GM12875 (cell line): ENCODE measurements at regions not wholly inside any gene's neighbourhood (a gene's known extent, or its start where the extent isn't known, plus 50 kb on each side); places are given as distances from the start of the nearest gene placed in this dataset.
A peak's percentile ranks its signal among the peaks of the same experiment; 100 is the strongest.

Experiments used
- H3K4me3 ChIP-seq: one replicate; pipeline ENCODE4 v1.5.1; 2011; ENCODE audit warnings: low read depth, low read length, control low read depth
- TF ChIP-seq, protein P1 (sequence below): IDR thresholded peaks from 2 replicates; pipeline ENCODE4 v1.5.1; 2011; ENCODE audit warnings: low read depth, mild to moderate bottlenecking, control low read depth, inconsistent platforms, low read length, moderate library complexity, borderline replicate concordance; ENCODE audit not compliant: insufficient read depth

- H3K4me3 ChIP-seq, result no peak overlapping the region
- TF ChIP-seq, protein P1, sequence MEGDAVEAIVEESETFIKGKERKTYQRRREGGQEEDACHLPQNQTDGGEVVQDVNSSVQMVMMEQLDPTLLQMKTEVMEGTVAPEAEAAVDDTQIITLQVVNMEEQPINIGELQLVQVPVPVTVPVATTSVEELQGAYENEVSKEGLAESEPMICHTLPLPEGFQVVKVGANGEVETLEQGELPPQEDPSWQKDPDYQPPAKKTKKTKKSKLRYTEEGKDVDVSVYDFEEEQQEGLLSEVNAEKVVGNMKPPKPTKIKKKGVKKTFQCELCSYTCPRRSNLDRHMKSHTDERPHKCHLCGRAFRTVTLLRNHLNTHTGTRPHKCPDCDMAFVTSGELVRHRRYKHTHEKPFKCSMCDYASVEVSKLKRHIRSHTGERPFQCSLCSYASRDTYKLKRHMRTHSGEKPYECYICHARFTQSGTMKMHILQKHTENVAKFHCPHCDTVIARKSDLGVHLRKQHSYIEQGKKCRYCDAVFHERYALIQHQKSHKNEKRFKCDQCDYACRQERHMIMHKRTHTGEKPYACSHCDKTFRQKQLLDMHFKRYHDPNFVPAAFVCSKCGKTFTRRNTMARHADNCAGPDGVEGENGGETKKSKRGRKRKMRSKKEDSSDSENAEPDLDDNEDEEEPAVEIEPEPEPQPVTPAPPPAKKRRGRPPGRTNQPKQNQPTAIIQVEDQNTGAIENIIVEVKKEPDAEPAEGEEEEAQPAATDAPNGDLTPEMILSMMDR, result no peak
Observed at GRCh38 chr11:120017582-120018150, 120.2 kb downstream of the TRIM29 start.

DNA sequence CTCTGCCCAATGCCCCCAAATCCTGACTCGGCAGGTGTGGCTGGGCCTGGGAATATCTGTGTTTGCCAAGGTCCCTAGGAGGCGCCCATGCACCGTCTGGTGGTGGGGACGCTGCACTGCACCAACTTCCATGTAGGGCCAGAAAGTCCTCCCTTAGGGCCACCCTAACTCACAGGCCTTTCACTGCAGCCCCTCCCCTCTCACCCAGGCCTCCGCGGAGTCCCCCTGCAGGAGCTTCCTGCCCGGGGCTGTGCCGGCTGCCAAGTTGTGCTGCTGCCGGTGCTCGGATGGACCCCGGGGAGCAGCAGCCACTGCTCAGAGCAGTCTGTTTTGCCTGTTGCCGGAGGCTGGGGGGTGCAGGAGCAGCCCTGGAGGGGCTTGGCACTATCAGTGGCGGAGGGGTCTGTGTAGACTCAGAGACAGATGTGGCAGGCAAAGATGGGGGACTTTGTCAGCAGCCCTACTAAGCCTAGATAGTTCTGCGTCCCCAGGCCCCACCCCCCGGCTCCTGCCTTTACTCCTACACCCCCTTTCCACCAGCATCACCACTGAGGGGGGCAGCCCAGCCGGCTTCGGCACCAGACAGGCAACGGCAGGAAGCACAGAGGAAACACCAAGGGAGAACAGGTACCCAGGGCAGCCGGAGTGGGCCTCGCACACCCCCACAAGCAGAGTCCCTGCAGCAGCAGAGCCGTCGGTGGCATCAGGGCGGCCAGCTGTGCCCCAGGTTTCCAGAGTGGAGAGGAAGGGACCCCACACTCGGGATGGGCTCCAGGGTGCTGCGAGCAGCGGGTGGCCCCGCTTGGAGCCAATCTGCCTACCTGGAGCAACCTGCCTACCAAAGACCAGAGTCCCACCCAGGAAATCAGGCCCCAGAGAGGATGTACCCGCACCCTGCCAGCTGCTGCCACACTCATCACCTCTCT lies 124.3 kb downstream of the TRIM29 start:
- H3K4me3 ChIP-seq, result no peak overlapping the region
- TF ChIP-seq, protein P1, result peak; percentile 72

- H3K4me3 ChIP-seq, result no peak overlapping the region
- TF ChIP-seq, protein P1, result no peak
Observed at GRCh38 chr11:120012245-120012644, 125.7 kb downstream of the TRIM29 start.

GRCh38 chr11:120011836-120012235 lies 126.1 kb downstream of the TRIM29 start:
- TF ChIP-seq, protein P1, result no peak
- no peak overlapping the region for H3K4me3 ChIP-seq

GRCh38 chr11:120010775-120011174 lies 127.1 kb downstream of the TRIM29 start:
- H3K4me3 ChIP-seq, result no peak overlapping the region
- TF ChIP-seq, protein P1, result no peak

- H3K4me3 ChIP-seq, result no peak overlapping the region
- TF ChIP-seq, protein P1, result no peak
Observed at GRCh38 chr11:120009938-120010337, 128.0 kb downstream of the TRIM29 start.

DNA sequence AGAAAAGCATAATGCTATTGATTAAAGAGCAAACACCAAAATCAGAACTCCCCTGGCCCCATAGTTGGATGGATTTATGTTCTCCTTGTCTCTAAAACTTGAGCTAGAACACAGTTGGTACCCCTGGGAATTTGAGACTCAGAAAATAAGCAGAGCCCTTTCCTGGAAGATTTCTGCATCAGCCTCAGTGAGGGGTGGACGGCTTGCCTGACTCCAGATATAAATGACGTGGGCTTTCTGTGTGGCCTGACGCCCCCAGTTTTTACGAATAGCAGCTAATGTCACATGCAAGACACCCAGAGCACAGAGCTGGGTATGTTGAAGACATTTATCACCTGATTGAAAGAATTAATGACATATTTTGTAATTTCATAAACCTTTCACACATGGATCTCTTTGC lies 130.8 kb downstream of the TRIM29 start:
- TF ChIP-seq, protein P1, result no peak

More for the DNA sequence above, 130.8 kb downstream of the TRIM29 start:
- H3K4me3 ChIP-seq, result no peak overlapping the region
